ENCODE measurements at regions not wholly inside any gene's neighbourhood (a gene's known extent, or its start where the extent isn't known, plus 50 kb on each side); places are given as distances from the start of the nearest gene placed in this dataset.

GRCh38 chr6:28695715-28696114 is 170.0 kb downstream of the GPX5 start:
- Mint-ChIP-seq H3K9me3 (ENCODE audit: insufficient read depth) (no peaks in the 10 kb centered on the region), H3K4me1 (peaks cover 2% of the 10 kb centered on the region), H3K4me3 (no peak overlapping the region), H3K27me3 (peaks cover 83% of the 10 kb centered on the region), H3K27ac (no peak overlapping the region)
- no peak overlapping the region for H2AFZ ChIP-seq (ENCODE audit: insufficient read depth, low read depth, low read length, poor library complexity, severe bottlenecking)
- no peaks in the 10 kb centered on the region for H3K79me2 ChIP-seq (ENCODE audit: control insufficient read depth, insufficient read depth, low read length)
- ATAC-seq (ENCODE audit: low read depth) (no peak), DNase-seq (no peak)
- no peak overlapping the region for H3K9ac ChIP-seq (ENCODE audit: low read length)
- no peak overlapping the region for H3K4me2 ChIP-seq (replicated peaks; ENCODE audit: low read depth, low read length, poor library complexity, severe bottlenecking)
- H4K20me1 ChIP-seq (ENCODE audit: control insufficient read depth, insufficient read depth, low read length, poor library complexity, severe bottlenecking) = no peaks in the 10 kb centered on the region
- no peak for TF ChIP-seq EZH2 (IDR thresholded peaks at IDR 0.05; ENCODE audit: borderline replicate concordance, insufficient read depth, low read depth, low read length, poor library complexity, severe bottlenecking)
- TF ChIP-seq CTCF (IDR thresholded peaks at IDR 0.05) = no peak
- intact Hi-C loops (cut with micrococcal nuclease) = no loop called here
- no peak overlapping the region for H3K27ac ChIP-seq (ENCODE audit: low read length in 2 of 2)
- CTCF ChIA-PET = no interaction called here
- POLR2A ChIA-PET = no interaction called here
- peaks cover 0 to 56% (median 43%) of the 10 kb centered on the region in 4 experiments for H3K27me3 ChIP-seq (replicated peaks in 1 of 4; ENCODE audit: control extremely low read depth in 1 of 4, control insufficient read depth in 3 of 4, insufficient read depth in 4 of 4, low read length in 3 of 4)
- H3K36me3 ChIP-seq (replicated peaks in 1 of 2; ENCODE audit: control extremely low read depth in 1 of 2, control insufficient read depth in 1 of 2, extremely low read depth in 1 of 2, insufficient read depth in 2 of 2, low read length in 1 of 2) = no peaks in the 10 kb centered on the region
- H3K4me1 ChIP-seq (ENCODE audit: control insufficient read depth in 2 of 2, insufficient read depth in 2 of 2, low read length in 2 of 2) = peaks cover 0 to 7% of the 10 kb centered on the region in 2 donors
- 11% methylated on average over 5 of the region's 11 CpGs for WGBS (ENCODE audit: insufficient coverage)
- H3K4me3 ChIP-seq (ENCODE audit: control extremely low read depth in 1 of 5, extremely low read depth in 1 of 5, insufficient read depth in 1 of 5, low read depth in 2 of 5, low read length in 4 of 5) = no peak overlapping the region
- peaks cover 0 to 23% (median 0%) of the 10 kb centered on the region in 3 donors for H3K9me3 ChIP-seq (ENCODE audit: control extremely low read depth in 1 of 3, control insufficient read depth in 2 of 3, insufficient read depth in 1 of 3, low read length in 2 of 3)

- no peak overlapping the region for H3K27ac Mint-ChIP-seq
- Histone ChIP-seq H3K9ac (ENCODE audit: low read length) (no peak overlapping the region), H3K4me2 (replicated peaks; ENCODE audit: low read depth, low read length, poor library complexity, severe bottlenecking) (no peak overlapping the region), H4K20me1 (ENCODE audit: control insufficient read depth, insufficient read depth, low read length, poor library complexity, severe bottlenecking) (no peaks in the 10 kb centered on the region), H3K4me1 (ENCODE audit: control insufficient read depth in 2 of 2, insufficient read depth in 2 of 2, low read length in 2 of 2) (peaks cover 0 to 7% of the 10 kb centered on the region in 2 donors), H3K79me2 (ENCODE audit: control insufficient read depth, insufficient read depth, low read length) (no peaks in the 10 kb centered on the region), H3K36me3 (replicated peaks in 1 of 2; ENCODE audit: control extremely low read depth in 1 of 2, control insufficient read depth in 1 of 2, extremely low read depth in 1 of 2, insufficient read depth in 2 of 2, low read length in 1 of 2) (no peaks in the 10 kb centered on the region), H3K4me3 (ENCODE audit: control extremely low read depth in 1 of 5, extremely low read depth in 1 of 5, insufficient read depth in 1 of 5, low read depth in 2 of 5, low read length in 4 of 5) (no peak overlapping the region), H3K27me3 (replicated peaks in 1 of 4; ENCODE audit: control extremely low read depth in 1 of 4, control insufficient read depth in 3 of 4, insufficient read depth in 4 of 4, low read length in 3 of 4) (peaks cover 0 to 56% (median 43%) of the 10 kb centered on the region in 4 experiments), H2AFZ (ENCODE audit: insufficient read depth, low read depth, low read length, poor library complexity, severe bottlenecking) (no peak overlapping the region), H3K27ac (ENCODE audit: low read length in 2 of 2) (no peak overlapping the region), H3K9me3 (ENCODE audit: control extremely low read depth in 1 of 3, control insufficient read depth in 2 of 3, insufficient read depth in 1 of 3, low read length in 2 of 3) (peaks cover 0 to 23% (median 0%) of the 10 kb centered on the region in 3 donors)
- ChIA-PET POLR2A (no interaction called here), CTCF (no interaction called here)
- intact Hi-C loops (cut with micrococcal nuclease) = no loop called here
- peaks cover 81% of the 10 kb centered on the region for H3K27me3 Mint-ChIP-seq
- DNase-seq (no peak), ATAC-seq (ENCODE audit: low read depth) (no peak)
- peaks cover 2% of the 10 kb centered on the region for H3K4me1 Mint-ChIP-seq
- TF ChIP-seq CTCF (IDR thresholded peaks at IDR 0.05) (no peak), EZH2 (IDR thresholded peaks at IDR 0.05; ENCODE audit: borderline replicate concordance, insufficient read depth, low read depth, low read length, poor library complexity, severe bottlenecking) (no peak)
- WGBS (ENCODE audit: insufficient coverage) = 23% methylated on average over 12 of the region's 14 CpGs
- H3K9me3 Mint-ChIP-seq (ENCODE audit: insufficient read depth) = no peaks in the 10 kb centered on the region
- no peak overlapping the region for H3K4me3 Mint-ChIP-seq
Measured at GRCh38 chr6:28696167-28696566, 170.5 kb downstream of the GPX5 start.

Data from B cell (primary cell).